HFFc6 (cell line): ENCODE measurements at regions not wholly inside any gene's neighbourhood (a gene's known extent, or its start where the extent isn't known, plus 50 kb on each side); places are given as distances from the start of the nearest gene placed in this dataset.

Experiments used
- DNase-seq: peaks from one replicate; pipeline ENCODE4 v3.0.0-alpha.2; 2018
- H3K27ac Mint-ChIP-seq: 2 replicates; pipeline ENCODE4 v1.8.0; 2020; ENCODE audit warnings: mild to moderate bottlenecking, mixed read lengths
- H3K27me3 Mint-ChIP-seq: 2 replicates; pipeline ENCODE4 v1.8.0; 2021; ENCODE audit warnings: mild to moderate bottlenecking, moderate library complexity, mixed read lengths; ENCODE audit not compliant: insufficient read depth
- H3K36me3 Mint-ChIP-seq: 2 replicates; pipeline ENCODE4 v1.8.0; 2021; ENCODE audit warnings: low read depth, mixed read lengths
- H3K4me1 Mint-ChIP-seq: 2 replicates; pipeline ENCODE4 v1.8.0; 2020; ENCODE audit warnings: low read depth, mixed read lengths
- H3K4me3 Mint-ChIP-seq: 2 replicates; pipeline ENCODE4 v1.8.0; 2020; ENCODE audit warnings: mild to moderate bottlenecking, moderate library complexity, mixed read lengths
- H3K9me3 Mint-ChIP-seq: 2 replicates; pipeline ENCODE4 v1.8.0; 2020; ENCODE audit warnings: mild to moderate bottlenecking, mixed read lengths
- TF ChIP-seq, protein P1 (sequence below): fragments of 200-600 bp; sonication (generic); IDR thresholded peaks from 2 replicates; pipeline ENCODE4 v1.5.0; 2021; ENCODE audit warnings: antibody characterized with exemption, mild to moderate bottlenecking

DNA sequence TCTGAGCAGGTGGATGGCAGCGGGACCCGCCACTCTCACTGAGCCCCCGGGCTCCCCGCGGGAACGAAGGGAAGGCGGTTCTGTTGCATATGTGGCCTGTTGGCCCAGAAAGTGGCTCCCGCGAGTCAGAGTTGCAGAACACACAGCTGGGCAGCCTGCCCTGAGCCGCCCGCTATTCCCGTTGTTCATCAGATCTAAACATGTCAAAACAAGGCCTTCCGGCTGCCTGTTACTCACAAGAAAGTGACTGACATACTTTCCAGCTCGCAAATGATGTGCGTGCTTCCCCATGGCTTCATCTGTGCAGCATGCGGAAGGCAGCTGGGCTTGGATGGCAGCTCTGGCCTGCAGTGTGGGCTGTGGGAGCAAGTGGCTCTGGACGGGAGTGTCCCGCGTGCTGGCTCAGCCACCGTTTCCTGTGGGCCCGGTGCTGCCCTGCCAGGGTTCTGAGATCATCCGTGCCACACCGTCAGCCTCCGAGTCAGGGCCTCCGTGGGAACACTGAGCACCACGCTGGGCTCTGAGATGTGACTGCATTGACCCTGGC is 227.3 kb downstream of the ERMARD start:
- no peaks in the 10 kb centered on the region for H3K4me1 Mint-ChIP-seq
- peaks cover 3% of the 10 kb centered on the region for H3K27me3 Mint-ChIP-seq
- TF ChIP-seq, protein P1, sequence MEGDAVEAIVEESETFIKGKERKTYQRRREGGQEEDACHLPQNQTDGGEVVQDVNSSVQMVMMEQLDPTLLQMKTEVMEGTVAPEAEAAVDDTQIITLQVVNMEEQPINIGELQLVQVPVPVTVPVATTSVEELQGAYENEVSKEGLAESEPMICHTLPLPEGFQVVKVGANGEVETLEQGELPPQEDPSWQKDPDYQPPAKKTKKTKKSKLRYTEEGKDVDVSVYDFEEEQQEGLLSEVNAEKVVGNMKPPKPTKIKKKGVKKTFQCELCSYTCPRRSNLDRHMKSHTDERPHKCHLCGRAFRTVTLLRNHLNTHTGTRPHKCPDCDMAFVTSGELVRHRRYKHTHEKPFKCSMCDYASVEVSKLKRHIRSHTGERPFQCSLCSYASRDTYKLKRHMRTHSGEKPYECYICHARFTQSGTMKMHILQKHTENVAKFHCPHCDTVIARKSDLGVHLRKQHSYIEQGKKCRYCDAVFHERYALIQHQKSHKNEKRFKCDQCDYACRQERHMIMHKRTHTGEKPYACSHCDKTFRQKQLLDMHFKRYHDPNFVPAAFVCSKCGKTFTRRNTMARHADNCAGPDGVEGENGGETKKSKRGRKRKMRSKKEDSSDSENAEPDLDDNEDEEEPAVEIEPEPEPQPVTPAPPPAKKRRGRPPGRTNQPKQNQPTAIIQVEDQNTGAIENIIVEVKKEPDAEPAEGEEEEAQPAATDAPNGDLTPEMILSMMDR, result no peak
- no peak for DNase-seq
- no peak overlapping the region for H3K4me3 Mint-ChIP-seq
- H3K9me3 Mint-ChIP-seq, result peaks cover 73% of the 10 kb centered on the region
- peaks cover 8% of the 10 kb centered on the region; the same call in 1 of the 2 replicates for H3K36me3 Mint-ChIP-seq
- no peak overlapping the region for H3K27ac Mint-ChIP-seq

DNA sequence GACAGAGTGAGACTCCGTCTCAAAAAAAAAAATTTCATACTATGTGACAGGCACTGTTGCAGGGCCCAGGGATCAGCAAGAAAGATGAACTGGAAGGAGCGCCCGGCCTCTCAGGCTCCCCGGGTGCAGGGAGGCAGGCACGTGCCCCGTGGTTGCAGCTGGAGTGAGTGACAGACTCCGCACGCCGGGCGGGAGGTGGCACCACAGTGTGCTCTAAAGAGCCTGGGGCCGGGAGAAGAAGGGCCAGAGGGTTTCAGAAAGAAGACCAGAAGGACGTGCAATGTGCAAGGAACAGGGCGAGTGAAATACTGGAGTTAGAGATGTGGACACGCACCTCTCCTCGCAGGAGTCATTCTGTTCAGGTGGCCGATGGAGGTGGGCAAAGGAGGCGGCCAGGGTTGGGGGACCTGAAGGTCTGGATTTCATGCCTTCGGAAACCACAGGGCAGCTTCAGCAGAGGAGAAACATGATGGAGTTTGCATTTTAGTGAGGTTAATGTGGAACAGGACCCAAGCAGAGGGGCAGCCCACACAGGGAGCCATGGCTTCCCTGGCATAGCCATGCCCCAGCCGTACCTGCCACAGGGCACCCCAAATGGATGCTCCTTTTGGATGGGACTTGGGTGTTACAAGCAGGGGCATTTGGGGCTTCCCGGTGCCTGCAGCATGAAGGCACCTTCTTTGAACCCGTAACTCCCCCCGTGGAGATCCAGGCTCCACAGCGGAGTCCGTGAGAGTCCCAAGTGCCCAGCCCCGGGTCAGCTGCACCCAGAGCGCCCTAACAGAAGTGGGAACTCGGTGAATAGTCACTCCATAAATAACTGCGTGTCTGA is 226.2 kb downstream of the ERMARD start:
- TF ChIP-seq, protein P1, result no peak
- H3K27me3 Mint-ChIP-seq, result peaks cover 3% of the 10 kb centered on the region
- no peak for DNase-seq
- no peak overlapping the region for H3K27ac Mint-ChIP-seq
- H3K4me1 Mint-ChIP-seq, result no peaks in the 10 kb centered on the region
- peaks cover 8% of the 10 kb centered on the region; the same call in 1 of the 2 replicates for H3K36me3 Mint-ChIP-seq
- H3K9me3 Mint-ChIP-seq, result peaks cover 69% of the 10 kb centered on the region
- no peak overlapping the region for H3K4me3 Mint-ChIP-seq

DNA sequence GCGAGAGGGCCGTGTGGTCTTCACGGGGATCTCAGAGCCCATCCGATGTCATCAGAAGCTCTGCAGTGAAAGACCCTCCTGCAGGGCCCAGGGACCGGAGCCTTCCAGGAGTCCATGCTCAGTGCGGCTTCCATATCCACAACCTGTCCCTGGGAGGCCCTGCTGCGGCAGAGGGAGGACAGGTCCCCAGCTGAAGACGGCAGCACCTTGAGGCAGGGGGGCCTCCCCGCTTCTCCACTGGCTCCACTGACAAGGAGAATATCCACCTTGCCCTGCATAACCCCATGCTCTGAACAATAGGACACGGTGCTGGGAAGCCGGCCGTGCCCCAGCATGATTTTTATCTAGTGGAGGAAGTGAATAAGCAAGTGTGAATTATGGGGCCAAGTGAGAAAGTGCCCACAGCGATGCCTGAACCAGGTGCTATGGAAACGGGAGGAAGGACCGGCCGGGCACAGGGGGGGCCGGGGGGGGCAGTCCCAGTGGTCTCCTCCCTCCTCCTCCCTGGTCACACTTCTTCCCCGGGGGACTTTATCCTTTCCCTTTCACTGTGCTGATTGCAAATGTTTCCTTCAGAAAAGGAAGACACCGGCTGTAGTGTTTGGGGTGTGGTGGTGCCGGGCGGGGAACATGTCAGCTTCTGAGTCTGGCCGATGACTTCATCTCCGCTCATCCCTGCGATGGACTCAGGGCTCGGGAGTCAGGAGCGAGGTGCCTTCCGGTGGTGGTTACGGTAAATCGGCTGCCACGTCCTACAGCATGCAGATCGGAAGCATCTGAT is 225.1 kb downstream of the ERMARD start:
- no peak for DNase-seq
- Mint-ChIP-seq H3K4me1 (no peaks in the 10 kb centered on the region), H3K27me3 (peaks cover 3% of the 10 kb centered on the region), H3K27ac (no peak overlapping the region), H3K36me3 (peaks cover 8% of the 10 kb centered on the region; the same call in 1 of the 2 replicates), H3K4me3 (no peak overlapping the region), H3K9me3 (peaks cover 71% of the 10 kb centered on the region)
- TF ChIP-seq, protein P1, result no peak

DNA sequence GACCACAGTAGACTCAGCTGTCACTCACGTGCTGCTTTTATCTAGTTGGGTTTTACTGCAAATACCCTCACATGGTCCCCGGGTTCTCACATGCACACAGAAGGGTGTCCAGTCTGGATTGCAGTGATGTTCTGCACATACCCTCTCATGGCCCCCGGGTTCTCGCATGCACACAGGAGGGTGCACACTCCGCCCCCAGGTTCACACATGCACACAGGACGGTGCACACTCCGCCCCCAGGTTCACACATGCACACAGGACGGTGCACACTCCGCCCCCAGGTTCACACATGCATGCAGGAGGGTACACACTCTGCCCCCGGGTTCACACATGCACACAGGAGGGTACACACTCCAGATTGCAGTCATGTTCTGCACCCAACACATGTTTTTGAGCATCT is 224.3 kb downstream of the ERMARD start:
- Mint-ChIP-seq H3K27me3 (peaks cover 3% of the 10 kb centered on the region), H3K36me3 (peaks cover 8% of the 10 kb centered on the region; the same call in 1 of the 2 replicates), H3K27ac (no peak overlapping the region), H3K4me3 (no peak overlapping the region), H3K9me3 (peaks cover 63% of the 10 kb centered on the region), H3K4me1 (no peaks in the 10 kb centered on the region)
- DNase-seq, result no peak
- TF ChIP-seq, protein P1, result no peak

DNA sequence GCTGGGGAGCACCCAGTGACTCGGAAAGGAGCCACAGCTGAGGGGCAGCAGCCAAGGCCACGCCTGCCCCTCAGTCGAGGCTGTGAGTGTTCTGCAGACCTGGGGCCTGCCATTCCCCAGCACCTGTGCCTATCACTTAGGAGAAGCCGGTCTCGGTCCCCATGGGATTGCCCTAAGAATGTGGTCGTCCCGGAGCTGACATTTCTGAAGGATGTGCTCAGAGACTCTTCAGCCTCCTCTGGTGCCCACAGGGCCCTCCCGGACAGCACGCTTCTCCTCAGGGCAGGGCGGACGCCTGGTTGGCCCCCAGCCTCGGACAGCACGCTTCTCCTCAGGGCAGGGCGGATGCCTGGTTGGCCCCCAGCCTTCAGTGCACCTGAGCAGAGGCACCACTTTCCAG is 223.9 kb downstream of the ERMARD start:
- TF ChIP-seq, protein P1, result no peak
- H3K4me3 Mint-ChIP-seq, result no peak overlapping the region
- peaks cover 8% of the 10 kb centered on the region; the same call in 1 of the 2 replicates for H3K36me3 Mint-ChIP-seq
- no peaks in the 10 kb centered on the region for H3K4me1 Mint-ChIP-seq
- no peak overlapping the region for H3K27ac Mint-ChIP-seq
- no peaks in the 10 kb centered on the region; the same call in none of the 2 replicates for H3K27me3 Mint-ChIP-seq
- H3K9me3 Mint-ChIP-seq, result peaks cover 59% of the 10 kb centered on the region
- no peak for DNase-seq
